ENCODE measurements at regions not wholly inside any gene's neighbourhood (a gene's known extent, or its start where the extent isn't known, plus 50 kb on each side); places are given as distances from the start of the nearest gene placed in this dataset.

DNA sequence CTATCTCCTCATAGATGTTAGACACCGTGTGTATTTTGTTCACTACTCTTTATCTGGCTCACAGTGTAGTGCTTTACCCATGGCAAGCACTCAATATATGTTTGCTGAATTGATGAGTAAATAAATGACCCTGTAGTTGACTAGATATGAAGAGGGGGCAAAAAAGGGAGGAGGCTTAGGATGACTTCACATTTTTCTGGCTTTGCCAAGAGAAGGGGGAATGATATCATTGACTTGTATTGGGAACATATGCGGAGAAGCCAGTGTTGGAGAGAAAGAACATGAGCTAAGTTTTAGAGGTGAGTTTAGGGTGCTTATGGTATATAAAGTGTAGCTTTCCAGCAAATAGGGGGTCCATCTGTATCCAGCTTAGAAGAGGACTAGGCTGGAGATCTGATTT is 145.5 kb downstream of the TENT5C start:
- peaks cover 6% of the 10 kb centered on the region for H3K4me1 ChIP-seq (ENCODE audit: control insufficient read depth, extremely low read depth, insufficient read depth, low read length)
- no peak overlapping the region for H3K9ac ChIP-seq (ENCODE audit: insufficient read depth, low read length)
- no peak overlapping the region for H2AFZ ChIP-seq (ENCODE audit: low read length)
- TF ChIP-seq, protein P1, sequence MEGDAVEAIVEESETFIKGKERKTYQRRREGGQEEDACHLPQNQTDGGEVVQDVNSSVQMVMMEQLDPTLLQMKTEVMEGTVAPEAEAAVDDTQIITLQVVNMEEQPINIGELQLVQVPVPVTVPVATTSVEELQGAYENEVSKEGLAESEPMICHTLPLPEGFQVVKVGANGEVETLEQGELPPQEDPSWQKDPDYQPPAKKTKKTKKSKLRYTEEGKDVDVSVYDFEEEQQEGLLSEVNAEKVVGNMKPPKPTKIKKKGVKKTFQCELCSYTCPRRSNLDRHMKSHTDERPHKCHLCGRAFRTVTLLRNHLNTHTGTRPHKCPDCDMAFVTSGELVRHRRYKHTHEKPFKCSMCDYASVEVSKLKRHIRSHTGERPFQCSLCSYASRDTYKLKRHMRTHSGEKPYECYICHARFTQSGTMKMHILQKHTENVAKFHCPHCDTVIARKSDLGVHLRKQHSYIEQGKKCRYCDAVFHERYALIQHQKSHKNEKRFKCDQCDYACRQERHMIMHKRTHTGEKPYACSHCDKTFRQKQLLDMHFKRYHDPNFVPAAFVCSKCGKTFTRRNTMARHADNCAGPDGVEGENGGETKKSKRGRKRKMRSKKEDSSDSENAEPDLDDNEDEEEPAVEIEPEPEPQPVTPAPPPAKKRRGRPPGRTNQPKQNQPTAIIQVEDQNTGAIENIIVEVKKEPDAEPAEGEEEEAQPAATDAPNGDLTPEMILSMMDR (conservative IDR thresholded peaks at IDR 0.05 in 1 of 2, IDR thresholded peaks at IDR 0.05 in 1 of 2; ENCODE audit: low read depth in 1 of 2, low read length in 2 of 2), result no peak
- TF ChIP-seq EZH2 (IDR thresholded peaks at IDR 0.05; ENCODE audit: low read length, missing control alignments), result no peak
- no peaks in the 10 kb centered on the region for H3K36me3 ChIP-seq (ENCODE audit: control insufficient read depth, insufficient read depth, low read length)
- no peaks in the 10 kb centered on the region for H3K9me3 ChIP-seq (ENCODE audit: control insufficient read depth, insufficient read depth, low read depth, low read length)
- no peak overlapping the region for H3K4me2 ChIP-seq (ENCODE audit: extremely low read depth, insufficient read depth, low read length)
- no peak overlapping the region for H3K4me3 ChIP-seq (replicated peaks in 1 of 4; ENCODE audit: control extremely low read depth in 1 of 4, insufficient read depth in 1 of 4, low read depth in 3 of 4, low read length in 4 of 4)
- no peak overlapping the region for H3K27ac ChIP-seq (ENCODE audit: insufficient read depth, low read length)
- no peaks in the 10 kb centered on the region for H3K79me2 ChIP-seq (ENCODE audit: control insufficient read depth, insufficient read depth, low read length)
- no peak for DNase-seq (ENCODE audit: low read depth in 2 of 2)
- no peaks in the 10 kb centered on the region for H3K27me3 ChIP-seq (ENCODE audit: control insufficient read depth, insufficient read depth, low read length)
- no peaks in the 10 kb centered on the region for H4K20me1 ChIP-seq (ENCODE audit: control insufficient read depth, extremely low read depth, insufficient read depth, low read length)

DNA sequence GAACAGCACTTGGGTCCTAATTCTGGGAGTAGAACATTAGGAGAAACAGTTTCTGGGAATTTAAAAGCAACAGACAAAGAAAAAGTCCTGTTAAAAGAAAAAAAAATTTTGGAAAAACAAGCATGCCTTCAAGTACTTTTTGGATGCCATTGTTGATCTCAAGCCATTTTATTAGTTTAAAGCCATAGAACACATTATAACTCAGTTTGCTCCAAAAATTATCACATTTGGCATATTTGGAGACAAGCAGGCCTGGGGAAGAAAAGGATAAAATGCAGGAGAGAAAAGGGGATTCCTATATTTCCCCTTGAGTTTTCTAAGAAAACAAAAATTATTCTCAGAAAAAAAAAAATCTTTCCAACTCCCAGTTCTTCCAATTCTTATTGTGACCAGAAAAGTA is 146.8 kb downstream of the TENT5C start:
- peaks cover 7% of the 10 kb centered on the region for H3K4me1 ChIP-seq (ENCODE audit: control insufficient read depth, extremely low read depth, insufficient read depth, low read length)
- H3K9me3 ChIP-seq (ENCODE audit: control insufficient read depth, insufficient read depth, low read depth, low read length), result no peaks in the 10 kb centered on the region
- no peak overlapping the region for H3K27ac ChIP-seq (ENCODE audit: insufficient read depth, low read length)
- H3K4me2 ChIP-seq (ENCODE audit: extremely low read depth, insufficient read depth, low read length), result no peak overlapping the region
- H4K20me1 ChIP-seq (ENCODE audit: control insufficient read depth, extremely low read depth, insufficient read depth, low read length), result no peaks in the 10 kb centered on the region
- TF ChIP-seq, protein P1 (conservative IDR thresholded peaks at IDR 0.05 in 1 of 2, IDR thresholded peaks at IDR 0.05 in 1 of 2; ENCODE audit: low read depth in 1 of 2, low read length in 2 of 2), result no peak
- no peak for TF ChIP-seq EZH2 (IDR thresholded peaks at IDR 0.05; ENCODE audit: low read length, missing control alignments)
- H3K79me2 ChIP-seq (ENCODE audit: control insufficient read depth, insufficient read depth, low read length), result no peaks in the 10 kb centered on the region
- H3K9ac ChIP-seq (ENCODE audit: insufficient read depth, low read length), result no peak overlapping the region
- no peaks in the 10 kb centered on the region for H3K36me3 ChIP-seq (ENCODE audit: control insufficient read depth, insufficient read depth, low read length)
- no peak for DNase-seq (ENCODE audit: low read depth in 2 of 2)
- no peak overlapping the region for H2AFZ ChIP-seq (ENCODE audit: low read length)
- H3K27me3 ChIP-seq (ENCODE audit: control insufficient read depth, insufficient read depth, low read length), result no peaks in the 10 kb centered on the region
- H3K4me3 ChIP-seq (replicated peaks in 1 of 4; ENCODE audit: control extremely low read depth in 1 of 4, insufficient read depth in 1 of 4, low read depth in 3 of 4, low read length in 4 of 4), result no peak overlapping the region

DNA sequence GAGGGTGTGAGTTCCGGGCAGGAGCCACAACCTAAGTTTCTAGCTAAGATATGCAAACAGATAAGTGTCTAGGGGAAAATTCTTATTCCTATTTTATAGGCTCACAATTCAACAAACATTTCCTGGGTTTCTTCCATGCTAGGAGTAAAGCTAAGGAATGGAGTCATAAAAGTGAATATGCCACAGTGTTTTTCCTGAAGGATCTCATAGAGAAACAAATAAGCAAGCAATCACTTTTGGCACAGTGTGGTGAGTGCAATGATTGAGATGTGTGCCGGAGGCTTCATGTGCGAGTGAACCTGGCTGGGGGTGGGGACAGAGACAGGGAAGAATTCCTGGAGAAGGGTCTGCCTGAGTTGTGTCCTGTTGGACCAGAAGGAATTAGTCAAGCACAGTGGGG is 147.4 kb downstream of the TENT5C start:
- H3K27me3 ChIP-seq (ENCODE audit: control insufficient read depth, insufficient read depth, low read length), result no peaks in the 10 kb centered on the region
- H3K4me2 ChIP-seq (ENCODE audit: extremely low read depth, insufficient read depth, low read length), result peak overlapping the region; percentile 2
- H2AFZ ChIP-seq (ENCODE audit: low read length), result no peak overlapping the region
- peak overlapping the region; percentile 36 for H3K27ac ChIP-seq (ENCODE audit: insufficient read depth, low read length)
- H3K9ac ChIP-seq (ENCODE audit: insufficient read depth, low read length), result no peak overlapping the region
- DNase-seq (ENCODE audit: low read depth in 2 of 2), result no peak
- no peaks in the 10 kb centered on the region for H3K9me3 ChIP-seq (ENCODE audit: control insufficient read depth, insufficient read depth, low read depth, low read length)
- H3K4me1 ChIP-seq (ENCODE audit: control insufficient read depth, extremely low read depth, insufficient read depth, low read length), result peaks cover 10% of the 10 kb centered on the region
- TF ChIP-seq, protein P1 (conservative IDR thresholded peaks at IDR 0.05 in 1 of 2, IDR thresholded peaks at IDR 0.05 in 1 of 2; ENCODE audit: low read depth in 1 of 2, low read length in 2 of 2), result no peak
- TF ChIP-seq EZH2 (IDR thresholded peaks at IDR 0.05; ENCODE audit: low read length, missing control alignments), result no peak
- H4K20me1 ChIP-seq (ENCODE audit: control insufficient read depth, extremely low read depth, insufficient read depth, low read length), result no peaks in the 10 kb centered on the region
- H3K79me2 ChIP-seq (ENCODE audit: control insufficient read depth, insufficient read depth, low read length), result no peaks in the 10 kb centered on the region
- no peaks in the 10 kb centered on the region for H3K36me3 ChIP-seq (ENCODE audit: control insufficient read depth, insufficient read depth, low read length)
- H3K4me3 ChIP-seq (replicated peaks in 1 of 4; ENCODE audit: control extremely low read depth in 1 of 4, insufficient read depth in 1 of 4, low read depth in 3 of 4, low read length in 4 of 4), result no peak overlapping the region
